Panc1 (cell line): ENCODE measurements at regions not wholly inside any gene's neighbourhood (a gene's known extent, or its start where the extent isn't known, plus 50 kb on each side); places are given as distances from the start of the nearest gene placed in this dataset.

Experiments used
- CTCF ChIP-seq: fragments of 450-650 bp; IDR thresholded peaks from 2 replicates; pipeline ENCODE4 v1.5.1; 2017; ENCODE audit warnings: mild to moderate bottlenecking
- POLR2AphosphoS5 ChIP-seq: IDR thresholded peaks from 2 replicates; pipeline ENCODE4 v1.6.1; 2012; ENCODE audit warnings: mild to moderate bottlenecking, low read depth, low read length, moderate library complexity
- REST ChIP-seq, 2 experiments: IDR thresholded peaks; 2 replicates each; pipeline ENCODE4 v1.6.1; 2011 to 2012; ENCODE audit warnings: low read depth in 2 of 2, control low read depth in 1 of 2, low read length in 1 of 2, mild to moderate bottlenecking in 1 of 2, moderate library complexity in 1 of 2; ENCODE audit not compliant: insufficient read depth in 1 of 2
- TCF7L2 ChIP-seq: IDR thresholded peaks from 2 replicates; pipeline ENCODE4 v1.6.1; 2011; ENCODE audit warnings: mild to moderate bottlenecking, low read depth, low read length, inconsistent platforms

- TF ChIP-seq CTCF (no peak), POLR2AphosphoS5 (no peak), TCF7L2 (no peak), REST (IDR thresholded peaks at IDR 0.05; ENCODE audit: insufficient read depth in 1 of 2, low read depth in 2 of 2, low read length in 1 of 2) (no peak)
These were observed 339.2 kb upstream of the TNRC6C start for GRCh38 chr17:77619326-77619725.
